PFSK-1 (cell line): ENCODE measurements at regions not wholly inside any gene's neighbourhood (a gene's known extent, or its start where the extent isn't known, plus 50 kb on each side); places are given as distances from the start of the nearest gene placed in this dataset.

ENCODE experiments used
- FOXP2 ChIP-seq: optimal IDR thresholded peaks from 2 replicates; pipeline ENCODE3; 2011; ENCODE audit warnings: borderline replicate concordance, control low read depth, inconsistent platforms; ENCODE audit not compliant: insufficient read depth; ENCODE audit errors: extremely low read length, extremely low read depth
- POLR2AphosphoS5 ChIP-seq: IDR thresholded peaks from 2 replicates; pipeline ENCODE4 v1.6.1; 2012; ENCODE audit warnings: low read depth, mild to moderate bottlenecking, control low read depth, low read length, moderate library complexity
- SIN3A ChIP-seq: IDR thresholded peaks from 2 replicates; pipeline ENCODE4 v1.6.1; 2012; ENCODE audit warnings: mild to moderate bottlenecking, low read length, moderate library complexity, borderline replicate concordance; ENCODE audit not compliant: insufficient read depth
- TAF1 ChIP-seq: IDR thresholded peaks from 2 replicates; pipeline ENCODE4 v1.6.1; 2012; ENCODE audit warnings: low read length, control low read depth, borderline replicate concordance; ENCODE audit not compliant: insufficient read depth
- TF ChIP-seq, protein P1 (sequence below), 2 experiments: IDR thresholded peaks; 2 replicates each; pipeline versions ENCODE4 v1.6.1 to v1.8.0; 2011 to 2012; ENCODE audit warnings: low read depth in 2 of 2, low read length in 2 of 2, control low read depth in 1 of 2, inconsistent platforms in 1 of 2, mild to moderate bottlenecking in 1 of 2, moderate library complexity in 1 of 2; ENCODE audit not compliant: insufficient read depth in 1 of 2

DNA sequence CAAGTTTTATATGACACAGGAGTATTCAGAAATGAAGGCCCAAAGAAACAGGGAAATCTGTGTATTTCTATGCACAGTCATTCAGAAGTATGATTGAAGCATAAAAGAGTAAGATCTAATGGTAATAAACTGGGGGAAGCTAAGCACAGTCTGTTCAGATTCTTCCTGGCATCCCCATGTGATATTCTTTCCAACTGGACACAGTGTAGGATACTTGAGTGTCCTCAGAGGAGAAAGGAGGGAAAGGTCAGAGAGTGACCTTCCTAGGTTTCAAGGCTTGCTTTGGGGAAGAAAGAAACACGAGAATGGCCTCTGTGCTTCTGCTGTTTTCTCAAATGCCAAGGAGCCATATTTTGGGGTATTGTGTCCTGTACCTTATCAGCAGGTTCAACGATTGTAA lies 1798.4 kb upstream of the WWC1 start:
- TF ChIP-seq TAF1 (no peak), POLR2AphosphoS5 (no peak), SIN3A (no peak), FOXP2 (no peak)
- TF ChIP-seq, protein P1, sequence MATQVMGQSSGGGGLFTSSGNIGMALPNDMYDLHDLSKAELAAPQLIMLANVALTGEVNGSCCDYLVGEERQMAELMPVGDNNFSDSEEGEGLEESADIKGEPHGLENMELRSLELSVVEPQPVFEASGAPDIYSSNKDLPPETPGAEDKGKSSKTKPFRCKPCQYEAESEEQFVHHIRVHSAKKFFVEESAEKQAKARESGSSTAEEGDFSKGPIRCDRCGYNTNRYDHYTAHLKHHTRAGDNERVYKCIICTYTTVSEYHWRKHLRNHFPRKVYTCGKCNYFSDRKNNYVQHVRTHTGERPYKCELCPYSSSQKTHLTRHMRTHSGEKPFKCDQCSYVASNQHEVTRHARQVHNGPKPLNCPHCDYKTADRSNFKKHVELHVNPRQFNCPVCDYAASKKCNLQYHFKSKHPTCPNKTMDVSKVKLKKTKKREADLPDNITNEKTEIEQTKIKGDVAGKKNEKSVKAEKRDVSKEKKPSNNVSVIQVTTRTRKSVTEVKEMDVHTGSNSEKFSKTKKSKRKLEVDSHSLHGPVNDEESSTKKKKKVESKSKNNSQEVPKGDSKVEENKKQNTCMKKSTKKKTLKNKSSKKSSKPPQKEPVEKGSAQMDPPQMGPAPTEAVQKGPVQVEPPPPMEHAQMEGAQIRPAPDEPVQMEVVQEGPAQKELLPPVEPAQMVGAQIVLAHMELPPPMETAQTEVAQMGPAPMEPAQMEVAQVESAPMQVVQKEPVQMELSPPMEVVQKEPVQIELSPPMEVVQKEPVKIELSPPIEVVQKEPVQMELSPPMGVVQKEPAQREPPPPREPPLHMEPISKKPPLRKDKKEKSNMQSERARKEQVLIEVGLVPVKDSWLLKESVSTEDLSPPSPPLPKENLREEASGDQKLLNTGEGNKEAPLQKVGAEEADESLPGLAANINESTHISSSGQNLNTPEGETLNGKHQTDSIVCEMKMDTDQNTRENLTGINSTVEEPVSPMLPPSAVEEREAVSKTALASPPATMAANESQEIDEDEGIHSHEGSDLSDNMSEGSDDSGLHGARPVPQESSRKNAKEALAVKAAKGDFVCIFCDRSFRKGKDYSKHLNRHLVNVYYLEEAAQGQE (IDR thresholded peaks at IDR 0.05; ENCODE audit: insufficient read depth in 1 of 2, low read depth in 2 of 2, low read length in 2 of 2), result no peak
